ENCODE measurements at regions not wholly inside any gene's neighbourhood (a gene's known extent, or its start where the extent isn't known, plus 50 kb on each side); places are given as distances from the start of the nearest gene placed in this dataset.
A peak's percentile ranks its signal among the peaks of the same experiment; 100 is the strongest.

GRCh38 chr2:134778372-134778771, 59.6 kb upstream of the TMEM163 start:
- H3K27ac ChIP-seq (ENCODE audit: low read depth in 2 of 2, low read length in 1 of 2), result no peak overlapping the region
- POLR2A ChIA-PET, result no interaction called here

GRCh38 chr2:134780972-134781371, 57.4 kb upstream of the ACMSD start:
- H3K79me2 ChIP-seq (ENCODE audit: insufficient read depth), result no peaks in the 10 kb centered on the region
- no peak for DNase-seq
- H3K9me3 ChIP-seq, result no peaks in the 10 kb centered on the region
- no peak overlapping the region for H3K4me3 ChIP-seq (ENCODE audit: low read depth in 2 of 2, low read length in 1 of 2)
- no peaks in the 10 kb centered on the region for H4K20me1 ChIP-seq (ENCODE audit: insufficient read depth)
- H3K9me2 ChIP-seq, result no peaks in the 10 kb centered on the region
- whole genome bisulfite sequencing (ENCODE audit: low lambda C conversion rate), result 0% methylated on average over 1 of the region's 1 CpG
- H3K9ac ChIP-seq, result no peak overlapping the region
- H3K4me2 ChIP-seq, result no peak overlapping the region
- no peaks in the 10 kb centered on the region for H3F3A ChIP-seq (replicated peaks; ENCODE audit: insufficient read depth)
- no peak overlapping the region for H2AFZ ChIP-seq (ENCODE audit: low read depth)
- ChIA-PET CTCF (interaction anchor here (1.0 to 1.5 kb wide), 2 partner anchors 38 to 894 kb away, joined by 3 to 4 read pairs; no protein-coding TSS in a partner anchor), POLR2A (no interaction called here)
- H3K27ac ChIP-seq (ENCODE audit: low read depth in 2 of 2, low read length in 1 of 2), result no peak overlapping the region
- no peaks in the 10 kb centered on the region for H3K27me3 ChIP-seq (ENCODE audit: insufficient read depth)
- no peaks in the 10 kb centered on the region for H3K4me1 ChIP-seq (ENCODE audit: control insufficient read depth in 1 of 2, insufficient read depth in 2 of 2, low read depth in 1 of 2, low read length in 1 of 2)
- TF ChIP-seq, protein P1, sequence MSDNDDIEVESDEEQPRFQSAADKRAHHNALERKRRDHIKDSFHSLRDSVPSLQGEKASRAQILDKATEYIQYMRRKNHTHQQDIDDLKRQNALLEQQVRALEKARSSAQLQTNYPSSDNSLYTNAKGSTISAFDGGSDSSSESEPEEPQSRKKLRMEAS (IDR thresholded peaks at IDR 0.05; ENCODE audit: low read depth), result no peak
- TF ChIP-seq, protein P2, sequence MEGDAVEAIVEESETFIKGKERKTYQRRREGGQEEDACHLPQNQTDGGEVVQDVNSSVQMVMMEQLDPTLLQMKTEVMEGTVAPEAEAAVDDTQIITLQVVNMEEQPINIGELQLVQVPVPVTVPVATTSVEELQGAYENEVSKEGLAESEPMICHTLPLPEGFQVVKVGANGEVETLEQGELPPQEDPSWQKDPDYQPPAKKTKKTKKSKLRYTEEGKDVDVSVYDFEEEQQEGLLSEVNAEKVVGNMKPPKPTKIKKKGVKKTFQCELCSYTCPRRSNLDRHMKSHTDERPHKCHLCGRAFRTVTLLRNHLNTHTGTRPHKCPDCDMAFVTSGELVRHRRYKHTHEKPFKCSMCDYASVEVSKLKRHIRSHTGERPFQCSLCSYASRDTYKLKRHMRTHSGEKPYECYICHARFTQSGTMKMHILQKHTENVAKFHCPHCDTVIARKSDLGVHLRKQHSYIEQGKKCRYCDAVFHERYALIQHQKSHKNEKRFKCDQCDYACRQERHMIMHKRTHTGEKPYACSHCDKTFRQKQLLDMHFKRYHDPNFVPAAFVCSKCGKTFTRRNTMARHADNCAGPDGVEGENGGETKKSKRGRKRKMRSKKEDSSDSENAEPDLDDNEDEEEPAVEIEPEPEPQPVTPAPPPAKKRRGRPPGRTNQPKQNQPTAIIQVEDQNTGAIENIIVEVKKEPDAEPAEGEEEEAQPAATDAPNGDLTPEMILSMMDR (IDR thresholded peaks at IDR 0.05), result no peak
- TF ChIP-seq FOSL2 (IDR thresholded peaks at IDR 0.05; ENCODE audit: borderline replicate concordance, low read depth) (no peak), GATA2 (CRISPR knock-in tag; IDR thresholded peaks at IDR 0.05) (no peak), TEAD4 (IDR thresholded peaks at IDR 0.05; ENCODE audit: borderline replicate concordance, insufficient read depth) (no peak), POLR2AphosphoS5 (IDR thresholded peaks at IDR 0.05; ENCODE audit: low read depth, low read length) (no peak)
- no peaks in the 10 kb centered on the region for H3K36me3 ChIP-seq (replicated peaks in 1 of 2; ENCODE audit: control insufficient read depth in 1 of 2, insufficient read depth in 2 of 2, low read length in 1 of 2)

More at GRCh38 chr2:134778372-134778771, 59.6 kb upstream of the TMEM163 start:
- TF ChIP-seq, protein P3, sequence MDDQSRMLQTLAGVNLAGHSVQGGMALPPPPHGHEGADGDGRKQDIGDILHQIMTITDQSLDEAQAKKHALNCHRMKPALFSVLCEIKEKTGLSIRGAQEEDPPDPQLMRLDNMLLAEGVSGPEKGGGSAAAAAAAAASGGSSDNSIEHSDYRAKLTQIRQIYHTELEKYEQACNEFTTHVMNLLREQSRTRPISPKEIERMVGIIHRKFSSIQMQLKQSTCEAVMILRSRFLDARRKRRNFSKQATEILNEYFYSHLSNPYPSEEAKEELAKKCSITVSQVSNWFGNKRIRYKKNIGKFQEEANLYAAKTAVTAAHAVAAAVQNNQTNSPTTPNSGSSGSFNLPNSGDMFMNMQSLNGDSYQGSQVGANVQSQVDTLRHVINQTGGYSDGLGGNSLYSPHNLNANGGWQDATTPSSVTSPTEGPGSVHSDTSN (IDR thresholded peaks at IDR 0.05), result no peak
- TF ChIP-seq GATA2 (CRISPR knock-in tag; IDR thresholded peaks at IDR 0.05) (no peak), TEAD4 (IDR thresholded peaks at IDR 0.05; ENCODE audit: borderline replicate concordance, insufficient read depth) (no peak), RFX5 (IDR thresholded peaks at IDR 0.05; ENCODE audit: low read length) (no peak), RAD21 (IDR thresholded peaks at IDR 0.05; ENCODE audit: low read length) (peak; percentile 31; the same call in 1 of the 2 replicates), NFIC (IDR thresholded peaks at IDR 0.05; ENCODE audit: borderline replicate concordance) (no peak)
- TF ChIP-seq, protein P2 (IDR thresholded peaks at IDR 0.05), result peak; percentile 36
- Histone ChIP-seq H3F3A (replicated peaks; ENCODE audit: insufficient read depth) (no peaks in the 10 kb centered on the region), H3K79me2 (ENCODE audit: insufficient read depth) (no peaks in the 10 kb centered on the region), H4K20me1 (ENCODE audit: insufficient read depth) (no peaks in the 10 kb centered on the region), H3K4me1 (ENCODE audit: control insufficient read depth in 1 of 2, insufficient read depth in 2 of 2, low read depth in 1 of 2, low read length in 1 of 2) (peaks cover 0 to 17% of the 10 kb centered on the region in 2 experiments; a peak in 2 of 4 replicates), H3K4me2 (no peak overlapping the region), H3K27me3 (ENCODE audit: insufficient read depth) (no peaks in the 10 kb centered on the region), H2AFZ (ENCODE audit: low read depth) (no peak overlapping the region), H3K36me3 (replicated peaks in 1 of 2; ENCODE audit: control insufficient read depth in 1 of 2, insufficient read depth in 2 of 2, low read length in 1 of 2) (no peaks in the 10 kb centered on the region), H3K9me3 (no peaks in the 10 kb centered on the region), H3K9me2 (no peaks in the 10 kb centered on the region), H3K4me3 (ENCODE audit: low read depth in 2 of 2, low read length in 1 of 2) (no peak overlapping the region), H3K9ac (no peak overlapping the region)
- CTCF ChIA-PET, result interaction anchor here (0.9 kb wide), 1 partner anchor 317 kb away, joined by 3 read pairs; no protein-coding TSS in a partner anchor
- DNase-seq, result peak; percentile 11
- 46% methylated on average over 4 of the region's 4 CpGs for WGBS (ENCODE audit: low lambda C conversion rate)
